HG03378 (cell line): ENCODE measurements at regions not wholly inside any gene's neighbourhood (a gene's known extent, or its start where the extent isn't known, plus 50 kb on each side); places are given as distances from the start of the nearest gene placed in this dataset.
"Not testable (repeated sequence)": the region's sequence is repeated elsewhere in the genome, so short reads cannot be mapped to it uniquely, and the experiment has no call there.

Source experiments
- ATAC-seq: cut with Tn5 transposase; IDR thresholded peaks from one replicate; pipeline ENCODE4 v1.9.1; 2021; ENCODE audit warnings: mild to moderate bottlenecking, moderate library complexity; ENCODE audit not compliant: unreplicated experiment

DNA sequence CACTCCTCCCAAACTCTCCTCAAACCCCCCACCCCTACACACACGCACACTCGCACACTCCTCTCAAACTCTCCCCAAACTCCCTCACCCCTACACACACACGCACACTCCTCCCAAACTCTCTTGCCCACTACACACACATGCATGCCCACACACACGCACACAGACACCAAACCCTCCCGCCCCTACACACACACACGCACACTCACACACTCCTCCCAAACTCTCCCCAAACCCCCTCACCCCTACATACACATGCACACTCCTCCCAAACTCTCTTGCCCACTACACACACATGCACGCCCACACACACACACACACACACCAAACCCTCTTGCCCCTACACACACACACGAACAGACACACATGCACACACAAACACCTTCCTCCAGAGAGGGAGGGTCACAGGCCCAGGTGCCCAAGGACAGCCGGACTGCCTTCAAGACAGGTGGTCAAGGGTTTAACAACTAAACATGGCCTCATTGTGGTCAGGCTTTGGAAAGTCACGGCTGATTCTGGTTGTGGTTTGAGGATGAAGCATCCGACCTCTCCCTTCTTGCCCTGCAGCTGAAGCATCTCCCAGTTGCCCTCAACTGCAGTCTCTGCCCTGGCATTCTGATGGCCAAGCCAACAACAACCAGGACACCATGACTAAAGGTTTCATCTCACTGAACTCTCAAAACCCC, 72.3 kb upstream of the SNTG2 start:
- no peak for ATAC-seq

DNA sequence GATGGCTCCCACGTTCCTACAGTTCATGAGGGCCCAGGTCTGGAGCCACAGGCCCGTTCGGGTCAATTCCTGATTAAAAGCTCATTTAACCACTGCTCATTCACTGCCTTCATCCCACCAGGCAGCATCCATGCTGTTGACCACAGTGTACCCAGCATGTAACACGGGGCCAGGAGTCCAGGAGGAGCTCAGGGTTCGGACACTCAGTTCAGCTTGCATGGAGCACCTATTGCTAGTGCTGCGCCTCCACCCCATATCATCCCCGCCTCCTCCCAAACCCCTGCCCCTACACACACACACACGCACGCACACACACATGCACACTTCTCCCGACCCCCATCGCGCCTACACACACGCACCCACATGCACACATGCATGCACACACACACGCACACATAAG, 72.9 kb upstream of the SNTG2 start:
- ATAC-seq: no peak

DNA sequence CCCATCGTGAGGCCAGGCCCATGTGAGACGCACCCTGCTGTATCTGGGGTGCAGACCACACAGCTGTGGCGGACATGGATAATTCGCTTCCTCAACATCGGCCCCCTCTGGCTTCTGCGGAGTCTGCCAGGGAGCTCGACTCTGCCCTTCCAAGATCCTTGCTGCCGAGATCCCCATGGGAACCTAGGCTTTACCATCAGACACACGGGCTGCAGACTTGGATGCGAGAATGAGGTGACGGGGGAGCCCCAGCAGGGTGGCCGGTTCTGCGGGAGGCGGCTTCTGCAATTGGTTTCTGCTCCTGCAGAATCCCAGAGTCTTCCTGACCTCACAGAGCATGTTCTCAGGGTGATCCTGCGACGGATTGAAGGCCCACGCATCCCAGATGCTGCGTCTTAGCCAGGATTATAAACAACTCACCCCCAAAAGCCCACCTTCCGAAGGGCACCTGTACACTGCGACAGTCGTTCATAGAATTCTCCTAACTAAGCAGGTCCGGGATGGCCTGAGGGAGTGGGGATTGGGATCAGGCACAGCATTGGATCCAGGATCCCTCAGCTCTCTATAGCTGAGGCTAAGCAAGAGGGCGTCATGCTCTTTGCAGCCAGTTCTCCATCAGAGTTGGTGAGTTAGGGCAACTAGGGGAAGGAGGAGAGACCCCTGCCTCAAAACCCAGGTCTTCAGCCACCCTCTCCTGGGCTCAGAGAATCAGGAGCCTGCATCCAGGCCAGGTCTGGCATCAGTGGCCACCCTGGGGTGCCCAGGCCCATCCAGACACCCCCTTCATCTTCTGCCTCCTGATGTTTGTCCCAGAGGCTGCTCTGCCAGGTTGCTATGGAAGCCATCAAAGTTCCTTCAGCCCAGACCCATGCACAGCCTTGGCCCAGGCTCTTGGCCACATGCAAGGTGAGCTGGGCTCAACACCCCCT, 74.7 kb upstream of the SNTG2 start:
- ATAC-seq: no peak

DNA sequence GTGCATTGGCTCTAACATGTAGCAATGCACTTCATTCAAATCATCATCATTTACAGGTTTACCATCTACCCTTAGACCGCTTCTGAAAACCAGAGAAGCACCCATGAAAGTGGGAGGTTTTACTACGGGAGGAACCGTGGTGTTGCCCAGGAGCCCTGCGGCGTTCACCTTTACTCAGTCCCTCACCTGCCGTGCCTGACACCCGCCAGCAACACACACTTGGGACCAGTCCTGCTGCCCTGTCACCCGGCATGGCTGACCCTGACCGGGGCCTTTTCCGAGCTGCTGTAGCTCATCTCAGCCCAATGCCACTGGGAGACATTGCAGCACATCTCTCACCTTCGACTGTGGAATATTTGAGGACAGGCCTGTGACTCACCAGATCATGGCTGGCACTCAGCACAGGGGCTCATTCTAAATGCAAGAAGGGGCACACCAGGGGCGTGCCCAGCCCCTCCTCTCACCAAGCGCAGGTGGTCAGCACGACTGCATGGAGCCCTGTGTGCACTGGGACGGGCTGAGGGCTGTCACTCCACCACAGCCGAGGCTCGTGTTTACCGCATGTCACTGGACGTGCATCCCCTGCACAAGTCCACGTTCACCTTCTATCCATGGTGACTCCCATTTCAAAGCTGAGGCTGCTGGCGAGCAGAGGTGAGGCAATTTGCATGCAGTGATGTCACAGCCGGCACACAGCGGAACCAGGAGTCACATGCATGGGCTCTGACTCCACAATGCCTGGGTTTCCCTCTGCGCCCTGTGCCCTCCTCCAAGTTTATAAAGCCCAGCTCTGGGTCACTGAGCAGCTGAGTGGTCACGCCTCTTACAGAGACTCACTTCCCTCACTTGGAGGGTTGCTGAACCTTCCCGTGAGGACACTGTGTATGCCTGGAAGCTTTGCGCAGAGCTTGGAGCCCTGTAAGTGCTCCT, 76.7 kb upstream of the SNTG2 start:
- no peak for ATAC-seq

DNA sequence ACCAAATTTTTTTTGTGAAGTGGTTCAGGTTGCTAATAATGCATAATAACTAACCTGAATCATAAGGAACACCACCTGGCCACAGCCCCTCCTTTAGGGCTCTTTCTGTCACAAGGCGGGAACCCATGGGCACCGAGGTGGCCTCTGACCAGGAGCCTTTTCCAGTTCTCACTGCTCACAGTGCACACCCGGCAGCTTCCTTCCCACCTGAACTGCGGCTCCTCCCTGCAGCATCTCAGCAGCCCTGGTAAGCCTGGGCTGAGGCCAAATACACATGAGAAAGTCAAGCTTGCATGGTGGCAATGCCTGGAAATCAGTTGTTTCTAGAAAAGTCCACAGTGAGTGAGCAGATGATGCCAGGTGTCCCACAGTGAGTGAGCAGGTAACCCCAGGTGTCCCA, 77.6 kb upstream of the SNTG2 start:
- no peak for ATAC-seq

DNA sequence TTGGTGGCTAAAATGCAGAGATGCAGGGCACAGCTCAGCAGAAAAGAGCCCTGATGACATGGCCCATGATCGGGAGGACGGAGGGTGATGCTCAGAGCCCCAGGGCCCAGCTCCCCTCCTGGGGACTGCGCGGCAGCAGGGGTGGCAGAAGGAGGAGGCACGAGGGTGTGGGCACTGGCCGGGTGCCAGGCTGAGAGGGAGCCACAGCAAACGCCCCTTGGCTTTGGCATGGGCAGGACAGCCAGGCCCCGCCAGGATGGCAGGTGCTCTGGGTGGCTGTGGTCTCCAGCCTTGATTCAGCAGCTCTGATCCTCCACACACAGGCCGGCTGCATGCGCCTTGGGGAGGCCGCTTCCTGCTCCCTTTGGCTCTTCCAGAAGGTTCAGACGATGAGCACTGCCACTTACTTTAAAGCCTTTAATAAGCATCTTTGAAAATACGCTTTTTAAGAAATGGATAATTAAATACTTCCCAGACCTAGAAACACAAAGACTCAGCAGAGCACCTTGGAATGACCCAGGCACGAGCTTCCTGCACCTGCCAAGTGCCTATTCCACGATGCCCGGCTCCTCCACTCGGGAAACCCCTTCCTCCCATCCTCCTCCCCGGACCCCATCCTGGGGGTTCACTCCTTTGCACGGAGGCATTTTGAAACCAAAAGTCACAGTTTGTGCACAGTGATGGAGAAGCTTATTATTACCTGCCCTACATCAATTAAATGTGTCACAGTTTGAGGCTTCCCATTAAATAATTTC, 78.5 kb upstream of the SNTG2 start:
- no peak for ATAC-seq

DNA sequence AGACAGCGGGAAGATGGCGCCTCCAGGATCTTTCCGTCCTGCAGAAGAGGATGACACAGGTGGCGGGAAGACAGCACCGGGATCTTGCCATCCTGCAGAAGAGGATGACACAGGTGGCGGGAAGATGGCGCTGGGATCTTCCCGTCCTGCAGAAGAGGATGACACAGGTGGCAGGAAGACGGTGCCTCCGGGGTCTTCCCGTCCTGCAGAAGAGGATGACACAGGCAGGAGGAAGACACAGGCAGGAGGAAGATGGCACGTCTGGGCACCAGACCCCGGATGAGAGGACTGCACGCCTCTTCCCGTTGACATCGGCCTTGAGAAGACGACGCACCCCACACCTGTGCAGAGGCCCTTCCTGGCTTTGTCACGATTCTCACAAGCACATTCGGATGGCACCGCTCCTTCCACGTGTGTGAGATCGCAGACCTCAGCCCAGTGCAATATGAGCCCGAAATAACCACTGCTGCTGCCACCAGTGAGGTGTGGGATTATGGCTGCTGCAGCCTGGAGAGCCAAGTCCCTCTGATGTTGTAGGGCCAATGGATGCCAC, 79.4 kb upstream of the SNTG2 start:
- ATAC-seq: no peak

DNA sequence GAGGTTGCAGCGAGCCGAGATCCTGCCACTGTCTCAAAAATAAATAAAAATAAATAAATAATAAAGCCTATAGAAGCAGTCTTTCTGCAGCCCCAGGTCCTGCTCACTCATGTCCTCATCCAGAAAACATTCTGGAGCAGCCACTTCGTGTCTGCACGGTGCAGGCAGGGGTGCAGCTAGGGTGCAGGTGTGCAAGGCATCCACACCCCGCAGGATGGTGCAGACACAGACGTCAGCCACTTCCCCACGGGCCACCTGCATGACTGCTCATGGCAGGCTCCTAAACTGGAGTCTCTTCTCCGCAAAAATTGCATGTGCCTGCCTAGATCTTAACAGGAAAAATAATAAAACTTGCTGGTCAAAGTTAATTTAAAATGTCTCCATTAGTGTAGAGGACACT, 80.2 kb upstream of the SNTG2 start:
- ATAC-seq: no peak

DNA sequence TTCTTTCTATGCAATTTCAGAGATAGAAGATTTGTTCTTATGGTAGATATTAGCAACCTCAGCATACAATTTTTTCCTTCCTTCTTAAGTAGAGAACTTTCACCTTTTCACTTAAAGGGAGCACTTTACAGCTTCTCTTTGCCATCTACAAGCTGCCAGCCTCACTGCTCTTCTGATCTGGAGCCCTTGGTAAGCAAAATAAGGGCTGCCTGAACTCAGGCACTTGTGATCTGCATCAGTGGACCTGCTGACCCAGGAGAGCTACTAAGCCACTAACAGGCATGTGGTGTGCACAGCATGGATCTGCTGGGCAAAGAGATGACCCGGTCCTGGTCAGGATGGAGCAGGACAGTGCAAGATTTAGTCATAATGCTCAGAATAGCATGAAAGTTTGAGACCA, 80.8 kb upstream of the SNTG2 start:
- ATAC-seq: no peak

DNA sequence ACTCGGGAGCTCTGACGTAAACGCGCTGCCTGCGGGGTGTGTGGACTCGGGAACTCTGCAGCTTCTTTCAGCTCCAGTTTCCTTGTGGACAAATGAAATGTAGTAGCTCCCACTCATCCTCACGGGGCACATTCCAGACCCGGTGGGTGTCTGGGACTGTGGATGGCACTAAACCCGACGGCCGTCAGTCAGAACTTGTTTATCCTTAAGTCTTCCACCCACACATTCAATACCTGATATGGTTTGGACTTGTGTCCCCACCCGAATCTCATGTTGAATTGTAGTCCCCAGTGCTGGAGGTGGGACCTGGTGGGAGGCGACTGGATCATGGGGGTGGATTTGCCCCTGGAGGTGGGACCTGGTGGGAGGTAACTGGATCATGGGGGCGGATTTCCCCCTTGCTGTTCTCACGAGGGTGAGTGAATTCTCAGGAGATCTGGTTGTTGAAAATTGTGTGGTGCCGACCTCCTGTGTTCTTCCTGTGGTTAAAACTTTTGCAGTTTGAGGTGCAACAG, 81.2 kb upstream of the SNTG2 start:
- no peak for ATAC-seq

DNA sequence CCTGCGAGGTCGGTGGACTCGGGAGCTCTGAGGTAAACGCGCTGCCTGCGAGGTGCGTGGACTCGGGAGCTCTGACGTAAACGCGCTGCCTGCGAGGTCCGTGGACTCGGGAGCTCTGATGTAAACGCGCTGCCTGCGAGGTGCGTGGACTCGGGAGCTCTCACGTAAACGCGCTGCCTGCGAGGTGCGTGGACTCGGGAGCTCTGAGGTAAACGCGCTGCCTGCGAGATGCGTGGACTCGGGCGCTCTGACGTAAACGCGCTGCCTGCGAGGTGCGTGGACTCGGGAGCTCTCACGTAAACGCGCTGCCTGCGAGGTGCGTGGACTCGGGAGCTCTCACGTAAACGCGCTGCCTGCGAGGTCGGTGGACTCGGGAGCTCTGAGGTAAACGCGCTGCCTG, 81.8 kb upstream of the SNTG2 start:
- not testable (repeated sequence) for ATAC-seq

DNA sequence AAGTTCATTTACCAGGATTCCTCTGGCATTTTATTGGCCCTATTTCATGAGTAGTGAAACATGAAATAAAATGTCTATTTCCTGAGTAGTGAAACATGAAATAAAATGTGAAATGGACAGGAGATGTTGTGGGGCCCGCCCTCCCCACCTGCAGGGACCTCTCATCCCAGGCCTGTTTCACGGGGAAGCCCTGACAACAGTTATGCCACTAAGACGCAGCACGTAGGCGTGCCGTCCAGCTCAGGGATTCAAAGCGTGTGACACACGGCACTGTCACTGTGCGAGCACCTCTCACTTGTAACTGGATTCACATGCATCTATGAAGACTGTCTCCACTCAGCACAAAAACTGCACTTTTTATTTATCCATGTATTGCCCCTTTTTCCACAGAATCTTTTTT, 83.4 kb upstream of the SNTG2 start:
- no peak for ATAC-seq

DNA sequence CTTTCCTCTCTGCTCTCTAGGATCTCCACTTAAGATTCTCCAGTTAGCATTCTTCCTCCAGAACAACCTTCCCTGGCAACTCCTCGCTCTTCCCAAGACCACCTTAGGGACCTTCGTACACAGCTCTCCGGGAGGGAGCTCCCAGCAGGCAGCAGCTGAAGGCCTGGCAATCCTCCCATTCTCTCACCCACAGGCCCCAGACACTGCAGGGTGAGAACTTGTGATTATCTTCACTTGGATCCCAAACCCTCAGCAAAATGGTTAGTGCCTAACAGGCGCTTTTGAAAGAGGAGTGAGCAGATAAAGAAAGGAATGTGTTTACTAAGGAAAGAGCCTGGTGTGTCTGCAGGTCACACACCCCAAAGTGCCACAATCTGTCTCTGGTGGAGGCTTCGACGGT, 83.8 kb upstream of the SNTG2 start:
- ATAC-seq: no peak

DNA sequence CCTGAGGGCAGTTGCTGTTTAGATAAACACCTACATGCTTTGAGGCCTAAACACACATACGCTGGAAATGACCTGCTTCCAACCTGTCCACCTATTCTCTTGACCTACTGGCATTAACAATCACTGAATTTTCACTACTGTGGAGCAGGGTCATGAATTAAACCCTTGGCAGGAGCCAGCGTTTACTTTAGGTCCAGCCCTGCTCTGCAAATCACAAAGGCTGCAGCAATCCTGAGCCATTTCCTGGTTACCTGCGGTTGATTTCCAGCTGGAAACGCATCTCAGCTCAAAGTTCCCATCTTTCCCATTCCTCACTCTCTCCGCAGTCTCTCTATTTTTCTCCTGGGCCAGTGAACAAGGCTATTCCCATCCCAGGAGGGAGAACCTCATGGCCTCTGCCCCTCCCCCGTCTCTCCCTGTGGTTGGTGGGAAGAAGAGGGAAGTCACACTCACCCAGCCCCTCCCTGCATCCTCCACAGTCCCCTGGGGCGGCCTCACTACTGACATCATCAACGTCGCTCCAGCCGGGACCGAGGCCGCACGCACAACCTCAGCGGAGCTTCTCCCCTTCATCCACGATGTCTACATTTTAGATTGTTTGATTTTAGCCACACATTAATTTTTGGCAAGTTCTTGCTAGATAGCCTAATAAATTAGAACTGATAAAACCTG, 84.5 kb upstream of the SNTG2 start:
- ATAC-seq: no peak

DNA sequence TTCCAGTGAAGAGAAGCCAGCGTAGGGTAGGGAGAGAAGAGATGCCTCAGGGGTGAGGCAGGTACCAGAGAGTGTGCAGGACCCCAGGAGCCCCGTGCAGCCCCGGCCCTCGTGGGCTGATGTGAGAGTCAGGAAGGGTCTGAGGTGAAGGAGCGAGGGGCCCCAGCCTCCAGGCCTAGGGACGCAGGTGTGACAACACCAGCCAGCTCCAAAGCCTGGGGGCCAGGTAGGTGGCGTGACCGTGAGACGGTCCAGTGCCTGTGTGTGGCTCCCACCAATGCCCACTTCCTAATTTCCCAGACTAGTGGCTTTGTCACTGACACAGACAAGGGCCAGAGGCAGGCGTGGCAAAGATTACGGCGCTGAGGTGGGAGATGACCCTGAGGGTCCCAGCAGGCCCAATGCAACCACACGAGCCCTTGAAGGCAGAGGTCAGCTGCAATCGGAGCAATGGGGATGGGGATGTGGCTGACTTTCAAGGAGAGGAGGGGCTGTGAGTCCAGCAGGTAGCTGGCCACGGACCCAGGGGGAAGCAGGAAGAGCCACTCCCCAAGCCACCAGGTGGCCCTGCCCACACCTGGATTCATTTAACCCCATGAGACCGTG, 86.0 kb upstream of the SNTG2 start:
- no peak for ATAC-seq

DNA sequence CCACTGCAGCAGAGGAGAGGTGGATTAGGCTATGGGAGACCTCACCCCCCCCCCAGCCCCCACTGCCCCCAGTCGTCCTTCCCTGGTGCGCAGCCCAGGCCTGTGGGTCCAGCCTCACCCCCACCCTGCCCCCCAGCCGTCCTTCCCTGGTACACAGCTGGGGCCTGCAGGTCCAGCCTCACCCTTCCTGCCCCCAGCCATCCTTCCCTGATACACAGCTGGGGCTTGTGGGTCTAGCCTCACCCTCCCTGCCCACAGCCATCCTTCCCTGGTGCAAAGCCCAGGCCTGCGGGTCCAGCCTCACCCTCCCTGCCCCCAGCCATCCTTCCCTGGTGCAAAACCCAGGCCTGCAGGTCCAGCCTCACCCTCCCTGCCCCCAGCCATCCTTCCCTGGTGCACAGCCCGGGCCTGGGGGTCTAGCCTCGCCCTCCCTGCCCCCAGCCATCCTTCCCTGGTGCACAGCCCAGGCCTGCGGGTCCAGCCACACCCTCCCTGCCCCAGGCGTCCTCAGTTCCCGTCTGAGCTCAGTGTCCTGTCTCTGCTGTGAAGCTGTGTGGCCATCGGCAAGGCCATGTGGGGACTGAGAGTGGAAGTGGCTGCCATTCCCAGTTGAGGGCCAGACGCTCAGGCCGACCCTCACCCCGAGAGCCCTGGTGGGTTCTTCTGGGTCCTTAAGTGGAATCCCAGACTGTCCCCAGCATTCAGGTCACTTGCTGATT, 86.8 kb upstream of the SNTG2 start:
- no peak for ATAC-seq

DNA sequence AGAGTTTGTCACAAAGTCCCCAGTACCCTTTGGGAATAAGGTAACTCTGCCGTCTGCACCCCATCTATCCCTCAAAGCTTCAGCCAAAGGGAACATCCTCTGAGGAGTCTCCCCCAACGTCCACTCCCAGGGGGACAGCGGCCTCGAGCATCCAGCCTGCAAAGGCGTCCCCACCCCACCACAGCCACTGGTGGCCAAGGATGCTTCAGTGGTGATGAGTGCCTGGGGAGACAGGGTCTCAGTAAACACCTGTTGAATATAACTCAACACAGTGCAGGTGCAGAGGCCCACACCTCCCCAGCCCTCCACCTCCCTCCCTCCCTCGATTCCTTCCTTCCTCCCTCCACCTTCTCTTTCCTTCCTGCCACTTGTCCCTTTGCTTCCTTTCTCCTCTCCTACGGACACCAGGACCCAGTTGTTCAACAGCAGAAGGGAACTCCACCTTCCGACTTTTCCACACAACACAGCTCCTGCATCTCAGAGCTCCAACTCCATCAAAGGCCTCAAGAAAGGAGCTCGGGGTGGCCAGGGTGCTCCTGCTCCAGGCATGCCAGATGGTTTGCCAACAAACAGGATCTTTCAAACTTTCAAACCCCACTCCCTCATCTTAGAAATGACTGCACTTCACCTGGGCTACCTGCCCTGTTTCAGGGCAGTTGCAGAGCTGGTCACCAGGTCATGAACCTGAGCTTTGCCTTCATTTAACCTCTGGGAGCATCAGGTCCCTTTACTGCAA, 87.8 kb upstream of the SNTG2 start:
- no peak for ATAC-seq

DNA sequence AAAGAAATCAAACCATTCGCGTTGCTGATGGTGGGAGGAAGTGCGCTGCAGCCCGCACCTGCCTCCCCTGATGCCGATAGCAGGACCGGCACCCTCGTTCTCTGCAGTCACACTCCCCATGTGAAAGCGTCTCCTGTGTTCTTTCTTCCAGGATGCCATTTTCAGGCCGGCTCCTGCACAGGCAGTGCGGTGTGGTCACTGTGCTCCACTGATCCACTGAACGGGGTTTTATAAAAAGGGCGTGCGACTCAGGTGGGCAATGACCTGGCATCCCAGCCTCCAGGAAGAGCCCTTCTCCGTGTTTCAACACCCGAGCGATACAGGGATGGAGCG, 88.3 kb upstream of the SNTG2 start:
- ATAC-seq: no peak
